ENCODE measurements at regions not wholly inside any gene's neighbourhood (a gene's known extent, or its start where the extent isn't known, plus 50 kb on each side); places are given as distances from the start of the nearest gene placed in this dataset.

GRCh38 chr5:74576941-74577456, 63.5 kb downstream of the ENC1 start:
- peak; percentile 68 for DNase-seq

DNA sequence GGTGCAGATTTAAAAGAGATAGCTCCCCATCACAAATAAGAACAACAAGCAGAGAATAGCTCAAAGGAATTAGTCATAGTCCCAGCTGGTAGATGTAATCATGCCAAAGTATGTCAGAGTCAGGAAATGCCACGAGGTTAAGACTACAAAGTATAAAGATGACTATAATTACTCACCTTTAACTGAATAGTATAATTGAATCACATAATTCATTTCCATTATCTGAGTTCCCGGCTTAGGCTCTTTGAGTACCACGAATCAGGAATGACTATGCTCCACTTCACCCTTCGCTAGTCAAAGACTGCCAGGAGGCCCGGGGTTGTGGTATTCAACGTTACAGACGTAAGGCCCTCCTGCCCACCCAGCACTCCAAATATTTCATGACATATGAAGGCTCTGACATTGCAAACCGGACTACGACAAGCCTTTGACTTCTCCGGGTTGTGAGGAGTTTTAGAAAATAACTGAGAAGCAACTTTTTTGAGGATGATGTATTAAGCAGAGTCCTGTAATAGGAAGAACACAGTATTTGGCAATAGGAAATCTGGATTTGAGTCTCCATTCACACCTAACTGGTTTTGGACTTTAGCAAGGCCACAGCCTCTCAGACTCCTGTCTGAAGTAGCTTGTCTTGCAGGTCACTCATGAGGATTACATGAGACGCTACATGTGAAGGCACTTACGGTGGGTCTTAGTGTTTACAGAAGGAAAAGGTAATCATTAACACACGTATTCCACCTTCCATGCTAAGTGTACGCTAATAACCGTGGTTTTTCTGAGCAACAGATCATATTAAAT, 64.6 kb downstream of the ENC1 start:
- DNase-seq, result peak; percentile 80

GRCh38 chr5:74570250-74570649, 70.3 kb downstream of the ENC1 start:
- DNase-seq, result no peak

DNA sequence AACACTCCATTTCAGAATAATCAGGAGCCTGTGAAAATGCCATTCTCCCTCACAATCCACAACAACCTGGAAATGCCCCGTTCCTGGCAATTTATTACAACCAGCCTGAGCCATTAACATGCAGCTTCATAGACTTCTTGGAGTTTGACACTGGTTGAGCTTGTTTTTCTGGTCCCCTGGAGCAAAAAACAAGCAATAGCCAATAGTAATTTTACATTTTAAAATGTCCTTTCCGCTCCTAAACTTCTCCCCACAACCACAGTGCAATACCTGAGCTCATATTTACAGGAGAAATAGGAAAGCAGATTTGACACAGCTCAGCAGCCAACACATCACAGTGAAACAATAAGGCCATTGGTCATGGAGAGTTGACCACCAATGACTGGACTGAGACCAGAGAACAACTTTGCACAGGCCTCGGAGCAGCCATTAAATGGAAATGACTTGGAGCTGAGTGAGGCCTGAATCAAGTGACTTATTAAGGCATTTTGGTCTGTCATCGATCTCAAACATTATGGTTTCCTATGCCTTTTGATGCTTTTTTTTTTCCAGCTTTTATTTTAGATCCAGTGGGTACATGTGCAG, 73.0 kb downstream of the ENC1 start:
- DNase-seq, result no peak

DNA sequence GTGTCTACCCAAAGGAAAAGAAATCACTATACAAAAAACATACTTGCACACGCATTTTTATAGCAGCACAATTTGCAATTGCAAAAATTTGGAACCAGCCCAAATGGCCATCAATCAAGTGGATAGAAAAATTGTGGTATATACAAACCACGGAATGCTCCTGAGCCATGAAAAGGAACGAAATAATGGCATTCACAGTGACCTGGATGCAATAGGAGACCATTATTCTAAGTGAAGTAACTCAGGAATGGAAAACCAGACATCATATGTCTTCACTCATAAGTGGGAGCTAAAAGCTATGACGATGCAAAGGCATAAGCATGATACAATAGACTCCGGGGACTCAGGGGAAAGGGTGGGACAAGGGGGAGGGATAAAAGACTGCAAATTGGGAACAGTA, 78.4 kb downstream of the ENC1 start:
- peak; percentile 81 for DNase-seq

DNA sequence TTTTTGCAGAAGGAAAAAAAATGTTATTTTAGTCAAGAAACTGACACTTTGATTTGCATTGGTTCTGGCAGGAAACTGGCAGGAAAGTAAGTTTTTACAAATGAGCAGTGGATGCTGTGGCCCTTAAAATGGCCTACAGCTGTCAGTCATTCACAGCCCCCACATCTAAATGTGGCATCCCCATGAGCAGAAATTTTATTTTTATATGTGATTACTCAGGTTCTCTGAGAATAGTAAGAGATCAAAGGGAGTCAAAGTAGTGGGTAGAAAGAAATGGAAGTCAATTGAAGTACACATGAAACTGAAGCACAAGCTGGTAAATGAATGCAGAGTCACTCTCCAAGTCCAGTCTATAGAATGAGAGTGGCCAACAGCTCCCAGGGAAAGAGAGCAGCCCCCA, 80.3 kb downstream of the ENC1 start:
- no peak for DNase-seq

GRCh38 chr5:74556631-74557595, 83.6 kb downstream of the ENC1 start:
- DNase-seq, result no peak

DNA sequence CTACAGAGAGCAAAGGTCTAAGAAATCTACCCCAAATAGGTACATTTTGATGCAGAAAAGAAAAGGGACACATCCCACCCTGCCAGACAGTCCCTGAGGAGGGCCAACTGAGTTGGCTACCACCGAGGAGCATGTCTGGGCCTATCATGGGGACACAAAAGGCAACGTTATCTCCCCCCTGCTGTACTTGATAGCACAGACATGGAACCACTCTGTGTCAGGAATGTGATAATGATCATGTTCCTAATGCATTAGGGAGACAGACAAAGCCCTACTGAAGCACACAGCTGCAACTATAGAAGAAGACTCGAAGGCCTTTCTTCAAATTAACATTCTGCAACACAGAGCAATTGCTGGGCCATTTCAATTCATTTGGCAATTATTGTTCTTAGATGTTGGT, 84.5 kb downstream of the ENC1 start:
- no peak for DNase-seq

DNA sequence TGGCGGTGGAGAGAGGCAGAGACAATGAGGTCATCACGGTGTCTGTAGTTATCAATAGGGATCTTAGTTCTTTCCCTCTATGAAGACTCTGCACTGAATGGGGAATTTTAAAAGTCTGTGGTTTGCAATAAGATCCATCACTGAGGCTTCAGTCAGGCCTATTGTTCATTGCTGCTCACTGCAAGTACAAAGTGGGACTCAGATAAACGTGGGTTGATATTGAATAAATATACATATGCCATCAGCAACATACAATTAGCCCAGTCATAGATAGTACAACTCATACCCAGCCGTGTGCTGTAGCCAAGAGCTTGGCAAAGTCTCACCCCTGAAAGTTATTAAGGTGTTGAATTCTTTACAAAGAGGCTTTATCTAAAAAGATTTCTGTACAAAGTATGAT, 88.4 kb downstream of the ENC1 start:
- no peak for DNase-seq

- no peak for DNase-seq
These were observed 89.6 kb downstream of the ENC1 start for GRCh38 chr5:74550927-74551326.

DNA sequence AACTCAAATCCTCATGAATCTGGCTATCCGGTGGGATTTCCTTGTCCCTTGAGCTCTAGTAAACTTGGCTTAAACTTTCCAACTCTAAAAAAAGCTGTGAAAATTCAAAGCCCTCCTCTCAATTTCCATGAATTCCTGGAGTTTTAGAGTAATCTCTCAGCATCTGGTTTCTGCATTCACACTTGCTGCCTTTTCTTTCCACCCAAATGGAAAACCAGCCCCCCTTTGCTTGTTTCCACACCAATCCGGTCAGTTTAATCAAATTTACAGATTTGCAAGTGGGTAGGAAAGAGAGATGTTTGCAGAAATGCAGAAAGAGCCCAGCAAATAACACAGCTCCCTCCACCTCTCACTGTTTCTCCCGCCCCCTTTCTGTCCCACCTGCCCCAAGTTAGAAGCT, 91.1 kb downstream of the ENC1 start:
- no peak for DNase-seq

GRCh38 chr5:74546796-74547195, 93.7 kb downstream of the ENC1 start:
- DNase-seq, result no peak

- no peak for DNase-seq
These were observed 95.7 kb downstream of the ENC1 start for GRCh38 chr5:74544811-74545210.

DNA sequence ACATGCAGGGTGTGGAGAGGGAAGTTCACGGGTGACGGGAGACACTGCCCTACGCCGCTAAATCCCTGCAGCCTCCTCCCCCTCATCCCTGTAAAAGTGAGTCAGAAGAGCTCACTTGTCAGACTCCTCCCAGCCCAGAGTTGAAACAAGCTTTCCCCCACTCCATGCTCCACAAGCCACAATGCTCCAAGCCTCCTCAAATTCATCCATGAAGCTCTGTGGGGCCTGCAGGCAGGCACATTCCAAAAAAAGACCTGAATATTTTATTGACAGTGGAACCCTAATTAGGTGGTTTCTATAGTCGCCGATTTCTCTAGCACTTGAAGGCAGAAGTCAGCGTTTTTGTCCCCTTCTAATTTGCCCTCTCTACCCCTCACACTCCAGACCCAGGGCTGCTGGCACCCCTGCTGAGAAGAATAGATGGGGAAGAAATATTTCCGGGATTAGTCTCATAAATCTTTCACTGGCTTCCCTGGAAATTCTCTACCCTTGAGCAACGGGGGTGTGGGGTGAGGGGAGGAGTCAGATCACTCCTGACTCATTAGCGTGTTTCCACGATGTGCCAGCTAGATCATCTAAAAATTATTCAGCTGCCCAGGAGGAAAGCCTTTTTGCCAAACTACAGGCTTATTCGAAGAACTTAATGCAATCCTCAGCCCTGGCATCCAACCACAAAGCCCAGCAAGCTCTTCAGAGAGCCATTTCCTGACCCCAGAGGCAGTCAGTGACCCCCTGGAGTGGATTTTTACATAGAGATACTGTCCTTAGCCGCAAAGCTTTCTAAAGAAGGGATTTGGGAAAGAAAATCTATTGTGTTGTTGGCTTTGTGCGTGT, 97.1 kb downstream of the ENC1 start:
- peak; percentile 95 for DNase-seq

- peak; percentile 35 for DNase-seq
These were observed 98.0 kb downstream of the ENC1 start for GRCh38 chr5:74542482-74542881.

DNA sequence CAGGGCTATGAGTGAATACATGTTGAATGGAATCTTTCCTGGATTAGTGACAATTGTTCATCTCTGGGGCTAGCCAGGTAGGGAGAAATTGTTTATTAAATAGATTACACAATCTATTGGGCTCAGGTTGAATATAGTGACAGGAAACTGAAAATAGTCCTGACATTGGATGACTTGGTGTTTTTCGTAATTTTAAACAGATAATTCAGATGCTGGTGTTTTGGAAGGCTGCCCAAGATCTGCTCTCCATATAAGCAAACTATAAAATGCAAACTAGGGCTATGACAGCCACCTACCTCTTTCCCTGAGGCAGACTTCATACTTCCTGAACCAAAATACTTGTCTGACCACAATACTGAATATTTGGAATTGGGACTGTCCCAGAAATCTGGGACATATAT, 99.1 kb downstream of the ENC1 start:
- peak; percentile 79 for DNase-seq

- DNase-seq, result no peak
These were observed 99.9 kb downstream of the ENC1 start for GRCh38 chr5:74540622-74541021.

GRCh38 chr5:74539986-74540385, 100.5 kb downstream of the ENC1 start:
- no peak for DNase-seq

GRCh38 chr5:74538206-74538661, 102.3 kb downstream of the ENC1 start:
- DNase-seq, result peak; percentile 72

DNA sequence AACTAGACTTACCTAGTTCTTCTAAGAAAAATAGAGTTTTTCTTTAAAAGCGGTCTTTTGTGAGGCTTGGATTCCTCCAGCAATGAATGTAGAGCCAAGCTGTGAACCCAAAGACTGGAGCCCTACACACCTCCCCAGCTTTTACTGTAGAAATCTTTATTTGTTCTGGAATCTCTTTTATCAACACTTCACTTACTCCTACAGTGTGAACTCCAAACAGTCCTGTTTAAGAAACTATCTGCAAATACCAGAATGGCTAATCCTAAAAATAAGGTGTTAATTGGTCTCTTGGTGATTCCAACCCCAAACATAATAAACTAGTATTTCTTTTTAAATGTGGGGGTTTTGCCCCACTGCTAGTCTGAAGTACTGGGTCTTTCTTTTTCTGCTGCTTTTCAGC, 103.9 kb downstream of the ENC1 start:
- no peak for DNase-seq

DNA sequence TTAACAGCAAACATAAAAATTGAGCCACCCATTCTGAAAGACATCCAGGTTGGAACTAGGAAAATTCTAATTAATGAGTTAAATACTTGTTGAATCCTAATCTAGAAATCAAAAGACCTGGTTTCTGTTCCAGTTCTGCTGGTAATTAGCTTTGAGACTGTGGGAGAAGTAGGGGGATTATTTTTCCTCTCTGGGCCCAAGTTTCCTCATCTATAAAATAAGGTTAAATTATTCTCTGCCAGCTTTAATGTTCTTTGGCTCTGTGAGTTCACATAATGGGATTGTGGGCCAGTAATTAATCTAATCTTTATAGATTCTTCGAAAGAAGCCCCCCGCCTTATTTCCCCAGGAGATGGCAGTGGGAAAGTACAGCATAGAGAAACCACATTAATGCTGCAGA, 104.6 kb downstream of the ENC1 start:
- DNase-seq, result no peak
